ENCODE measurements at regions not wholly inside any gene's neighbourhood (a gene's known extent, or its start where the extent isn't known, plus 50 kb on each side); places are given as distances from the start of the nearest gene placed in this dataset.

DNA sequence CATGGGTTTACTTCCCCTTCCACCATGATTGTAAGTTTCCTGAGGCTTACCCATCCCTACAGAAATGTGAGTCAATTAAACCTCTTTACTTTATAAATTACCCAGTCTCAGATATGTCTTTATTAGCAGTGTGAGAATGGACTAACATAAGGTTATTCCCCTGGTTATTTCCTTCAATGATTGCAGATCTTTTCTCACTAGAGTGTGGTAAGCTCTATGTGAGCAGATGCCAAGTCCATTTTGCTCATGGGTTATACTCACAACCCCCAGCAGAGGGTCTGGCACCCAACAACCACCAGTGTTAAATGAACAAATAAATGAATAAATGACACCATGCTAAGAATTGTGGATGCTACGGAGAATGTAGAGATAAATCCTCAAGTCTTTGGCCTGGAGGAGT, 472.8 kb downstream of the LIG4 start:
- Mint-ChIP-seq H3K4me1 (no peaks in the 10 kb centered on the region), H3K4me3 (no peak overlapping the region), H3K27ac (no peak overlapping the region), H3K27me3 (no peaks in the 10 kb centered on the region), H3K9me3 (peaks cover 0 to 5% (median 0%) of the 10 kb centered on the region in 7 donors), H3K36me3 (no peaks in the 10 kb centered on the region)
- no peak for ATAC-seq (ENCODE audit: low read depth in 2 of 2)
- DNase-seq, result no peak

DNA sequence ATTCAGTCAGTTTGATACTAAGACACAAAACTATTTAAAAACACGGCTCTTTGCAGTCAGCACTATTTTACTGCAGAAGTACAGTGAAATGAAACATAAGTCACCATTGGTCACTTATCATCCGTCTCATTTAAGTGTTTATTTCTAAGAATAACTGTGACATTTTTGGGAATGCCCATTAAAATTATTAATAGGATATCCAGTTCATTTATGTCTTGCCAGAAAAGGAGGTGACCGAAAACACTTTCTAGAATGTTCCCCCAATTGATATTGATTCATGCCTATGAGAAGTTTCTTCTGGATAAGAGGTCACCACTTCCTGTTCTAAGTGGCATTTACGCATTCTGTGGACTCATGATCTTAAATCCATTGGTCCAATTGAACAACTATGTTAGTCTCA, 477.3 kb downstream of the LIG4 start:
- H3K4me3 Mint-ChIP-seq, result no peak overlapping the region
- H3K27me3 Mint-ChIP-seq, result no peaks in the 10 kb centered on the region
- ATAC-seq (ENCODE audit: low read depth in 2 of 2) (no peak), DNase-seq (no peak)
- no peaks in the 10 kb centered on the region for H3K4me1 Mint-ChIP-seq
- no peak overlapping the region for H3K27ac Mint-ChIP-seq
- H3K36me3 Mint-ChIP-seq, result no peaks in the 10 kb centered on the region
- peaks cover 0 to 8% (median 0%) of the 10 kb centered on the region in 7 donors for H3K9me3 Mint-ChIP-seq

DNA sequence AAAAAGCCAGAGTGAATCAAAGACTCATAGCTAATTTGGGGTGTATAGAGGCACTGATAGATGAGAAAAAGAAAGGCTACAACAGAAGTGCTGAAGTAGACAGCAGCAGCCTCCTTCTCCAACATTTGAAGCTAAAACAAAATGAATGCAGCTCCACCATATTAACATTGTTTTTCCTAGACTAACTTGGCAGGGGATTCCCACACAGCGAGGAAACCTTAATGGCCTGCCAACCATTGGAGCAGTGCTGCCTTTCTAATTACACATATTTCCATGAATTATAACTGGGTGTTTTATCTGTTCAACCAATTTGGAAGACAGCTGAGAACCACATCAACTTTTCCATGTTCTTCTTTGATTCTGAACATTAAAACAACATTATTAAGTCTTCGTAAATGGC, 478.6 kb downstream of the LIG4 start:
- Mint-ChIP-seq H3K9me3 (peaks cover 0 to 8% (median 0%) of the 10 kb centered on the region in 7 donors), H3K27ac (no peak overlapping the region), H3K36me3 (no peaks in the 10 kb centered on the region)

DNA sequence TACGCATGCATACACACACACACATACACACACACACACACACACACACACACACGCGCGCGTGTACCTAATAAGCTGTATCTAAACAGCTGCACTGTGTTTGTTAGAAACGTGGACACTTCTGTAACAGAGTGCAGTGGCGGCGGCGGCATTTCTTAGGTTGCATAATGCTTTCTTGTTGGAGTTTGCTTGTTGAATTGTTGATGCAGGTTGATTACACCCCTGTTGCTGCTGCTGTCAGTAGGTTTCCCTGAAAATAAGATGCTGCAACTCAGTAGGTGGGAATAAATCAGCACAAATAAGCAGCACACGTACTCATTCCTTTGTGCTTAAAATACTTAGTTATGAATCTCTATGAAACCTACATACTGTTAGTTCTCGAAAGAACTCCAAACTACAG, 479.2 kb downstream of the LIG4 start:
- H3K27ac Mint-ChIP-seq, result no peak overlapping the region
- no peak for ATAC-seq (ENCODE audit: low read depth in 2 of 2)
- no peaks in the 10 kb centered on the region for H3K27me3 Mint-ChIP-seq
- no peaks in the 10 kb centered on the region for H3K4me1 Mint-ChIP-seq
- no peak overlapping the region for H3K4me3 Mint-ChIP-seq
- H3K9me3 Mint-ChIP-seq, result peaks cover 0 to 7% (median 0%) of the 10 kb centered on the region in 7 donors
- DNase-seq, result no peak
- H3K36me3 Mint-ChIP-seq, result no peaks in the 10 kb centered on the region

More for the DNA sequence above, 478.6 kb downstream of the LIG4 start:
- H3K27me3 Mint-ChIP-seq, result no peaks in the 10 kb centered on the region
- ATAC-seq (ENCODE audit: low read depth in 2 of 2), result no peak
- no peak overlapping the region for H3K4me3 Mint-ChIP-seq
- no peaks in the 10 kb centered on the region for H3K4me1 Mint-ChIP-seq
- DNase-seq, result no peak

DNA sequence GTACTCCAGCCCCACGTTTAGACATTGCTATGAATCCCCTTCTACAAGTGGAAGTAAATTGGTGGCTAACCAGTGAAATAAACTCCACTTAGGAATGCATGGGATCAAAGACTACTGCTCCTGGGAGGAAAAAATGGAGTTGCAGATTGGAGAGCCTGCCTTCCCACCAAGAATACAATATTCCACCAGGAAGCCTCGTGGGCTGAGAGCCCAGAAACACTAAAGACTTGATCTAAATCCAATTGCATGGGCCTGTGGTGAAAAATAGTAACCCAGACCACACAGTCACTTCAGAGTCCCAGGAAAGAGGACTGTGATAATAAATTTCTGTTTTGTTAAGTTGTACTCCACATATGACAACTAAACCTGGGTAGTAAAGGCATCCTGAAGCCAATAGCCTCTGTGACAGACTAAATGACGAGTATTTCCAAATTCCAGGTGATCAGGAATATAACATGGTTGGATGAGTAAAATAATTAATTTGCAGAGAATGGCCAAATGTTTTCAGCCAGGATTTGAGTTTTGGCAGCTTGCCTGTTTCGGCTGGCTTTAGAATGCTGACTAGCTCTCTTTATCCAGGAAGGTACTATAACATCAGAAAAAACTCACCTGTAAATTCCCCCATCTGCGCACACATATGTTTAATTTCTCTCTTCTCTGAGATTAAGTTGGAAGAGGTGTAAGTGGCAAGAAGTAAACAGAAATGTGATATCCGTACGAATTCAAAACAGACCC, 480.3 kb downstream of the LIG4 start:
- Mint-ChIP-seq H3K9me3 (peaks cover 0 to 6% (median 1%) of the 10 kb centered on the region in 7 donors), H3K4me3 (no peak overlapping the region), H3K27me3 (no peaks in the 10 kb centered on the region), H3K27ac (no peak overlapping the region), H3K36me3 (no peaks in the 10 kb centered on the region), H3K4me1 (no peaks in the 10 kb centered on the region)
- no peak for DNase-seq
- no peak for ATAC-seq (ENCODE audit: low read depth in 2 of 2)

DNA sequence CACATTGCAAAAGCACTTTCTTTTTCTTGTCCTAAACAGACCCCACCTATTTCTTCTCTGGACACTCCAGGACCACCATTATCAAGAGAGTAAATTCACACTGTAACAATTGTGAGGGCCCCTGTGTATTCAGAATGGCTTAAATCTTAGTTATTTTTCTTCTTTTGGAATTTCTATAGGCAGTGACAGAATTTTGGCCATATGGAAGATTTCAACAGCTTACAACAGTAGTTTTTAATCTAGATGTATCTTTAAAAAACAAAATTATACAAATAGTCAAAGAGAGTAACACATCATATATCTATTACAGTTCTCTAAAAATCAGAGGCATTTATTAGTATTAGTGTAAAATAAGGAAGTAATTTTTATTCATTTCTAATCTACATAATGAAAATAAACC, 482.1 kb downstream of the LIG4 start:
- ATAC-seq (ENCODE audit: low read depth in 2 of 2) (no peak), DNase-seq (no peak)
- Mint-ChIP-seq H3K36me3 (no peaks in the 10 kb centered on the region), H3K4me3 (no peak overlapping the region), H3K27me3 (no peaks in the 10 kb centered on the region), H3K9me3 (peaks cover 0 to 6% (median 1%) of the 10 kb centered on the region in 7 donors), H3K27ac (no peak overlapping the region), H3K4me1 (no peaks in the 10 kb centered on the region)

DNA sequence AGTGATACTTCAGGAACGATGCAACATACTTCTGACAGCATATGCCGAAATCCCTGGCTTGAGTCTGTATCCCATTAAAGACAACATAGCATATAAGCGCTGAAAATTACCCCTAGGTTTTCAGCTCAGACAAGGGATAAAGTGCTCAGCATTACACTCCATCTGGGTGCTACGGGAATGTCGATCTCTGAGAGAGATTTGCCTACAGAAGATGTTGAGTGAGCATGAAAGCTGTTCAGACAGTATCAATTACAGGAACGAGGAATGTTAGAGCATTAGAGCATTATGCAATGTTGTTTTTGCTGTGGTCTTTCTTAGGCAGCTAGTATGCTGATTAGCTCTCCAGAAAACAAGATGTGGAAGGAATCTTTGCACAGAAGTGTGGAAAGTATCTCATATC, 484.5 kb downstream of the LIG4 start:
- Mint-ChIP-seq H3K4me1 (no peaks in the 10 kb centered on the region), H3K27ac (no peak overlapping the region), H3K27me3 (no peaks in the 10 kb centered on the region), H3K4me3 (no peak overlapping the region), H3K36me3 (no peaks in the 10 kb centered on the region), H3K9me3 (peaks cover 0 to 6% (median 3%) of the 10 kb centered on the region in 7 donors)
- ATAC-seq (ENCODE audit: low read depth in 2 of 2) (no peak), DNase-seq (no peak)

DNA sequence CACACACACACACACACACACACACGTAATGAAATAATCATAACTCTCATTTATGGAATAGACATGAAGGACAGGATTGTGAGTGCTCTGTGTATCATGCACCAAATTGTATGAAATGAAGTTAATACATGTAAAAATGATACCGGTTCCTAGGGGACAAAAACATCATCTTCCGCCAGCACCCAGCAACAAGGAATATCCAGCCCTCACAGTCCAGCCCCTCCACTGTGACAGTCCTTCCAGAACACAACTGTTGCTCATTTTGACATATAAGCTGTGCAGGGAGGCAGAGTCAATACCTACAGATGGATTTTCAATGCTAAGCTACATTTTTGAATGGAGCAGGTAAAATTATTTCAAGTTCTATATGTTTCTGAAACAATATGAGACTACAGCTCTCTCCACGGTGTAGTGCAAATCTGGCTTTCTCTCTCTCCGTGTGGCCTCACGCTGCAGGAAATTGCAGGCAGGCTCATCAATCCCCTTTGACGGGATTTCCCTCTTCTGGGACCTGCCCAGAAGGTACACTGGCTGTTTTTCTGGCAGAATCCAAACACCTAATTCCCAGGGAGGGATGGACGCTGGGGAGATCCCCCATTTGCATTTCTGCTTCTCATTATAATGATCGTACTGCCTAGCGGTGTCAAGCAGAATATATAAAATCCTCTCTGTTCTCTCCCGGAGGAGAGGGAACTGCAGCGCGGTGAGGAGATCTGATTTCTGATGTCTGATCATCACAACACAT, 494.0 kb downstream of the LIG4 start:
- no peak for ATAC-seq (ENCODE audit: low read depth in 2 of 2)
- Mint-ChIP-seq H3K4me3 (no peak overlapping the region), H3K27ac (peak overlapping the region in 1 of 6 donors; percentile 25), H3K27me3 (no peaks in the 10 kb centered on the region), H3K36me3 (no peaks in the 10 kb centered on the region), H3K9me3 (peaks cover 2 to 10% (median 7%) of the 10 kb centered on the region in 7 donors), H3K4me1 (no peaks in the 10 kb centered on the region)
- DNase-seq, result no peak

DNA sequence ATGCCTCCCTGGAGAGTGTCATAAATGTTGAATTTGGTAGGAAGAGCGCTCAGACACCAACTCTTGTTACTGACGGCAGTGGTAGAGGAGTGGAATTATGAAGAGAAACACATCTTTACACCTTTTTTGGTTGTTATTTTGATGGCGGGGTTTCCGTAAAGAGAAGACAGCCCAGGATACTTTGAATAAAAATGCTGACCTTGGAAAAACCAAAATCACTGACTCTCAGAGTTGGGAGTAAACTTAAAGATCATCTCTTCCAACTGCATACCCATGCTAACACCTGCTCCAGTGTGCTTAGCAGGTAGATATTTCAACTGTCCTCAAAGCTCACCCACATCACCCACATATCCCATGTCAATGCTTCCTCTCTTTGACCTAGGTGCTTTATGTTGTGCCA, 498.6 kb downstream of the LIG4 start:
- H3K27me3 Mint-ChIP-seq, result no peaks in the 10 kb centered on the region
- H3K36me3 Mint-ChIP-seq, result no peaks in the 10 kb centered on the region
- H3K4me3 Mint-ChIP-seq, result no peak overlapping the region
- no peak overlapping the region for H3K27ac Mint-ChIP-seq
- DNase-seq (no peak), ATAC-seq (ENCODE audit: low read depth in 2 of 2) (no peak)
- H3K9me3 Mint-ChIP-seq, result peaks cover 0 to 10% (median 3%) of the 10 kb centered on the region in 7 donors
- no peaks in the 10 kb centered on the region for H3K4me1 Mint-ChIP-seq

DNA sequence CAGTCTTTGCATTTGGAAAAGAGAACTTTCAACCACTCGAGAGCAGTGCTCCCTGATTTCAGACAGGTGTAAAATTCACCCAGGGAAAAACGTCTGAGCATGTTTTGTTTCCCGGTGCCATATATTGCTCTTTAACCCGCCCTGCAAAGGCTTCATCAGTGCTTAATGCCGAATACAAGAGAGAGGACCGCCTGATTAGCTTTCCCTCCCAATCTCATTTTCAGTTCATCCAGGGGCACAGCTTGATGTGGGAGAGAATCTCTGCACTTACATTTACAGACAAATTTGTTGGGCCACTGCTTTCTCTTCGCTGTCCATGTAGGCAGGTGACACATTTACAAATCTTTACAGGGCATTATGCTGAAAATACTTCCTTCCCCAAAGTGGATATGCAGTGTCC, 499.1 kb downstream of the LIG4 start:
- no peaks in the 10 kb centered on the region for H3K27me3 Mint-ChIP-seq
- H3K36me3 Mint-ChIP-seq, result no peaks in the 10 kb centered on the region
- no peak overlapping the region for H3K4me3 Mint-ChIP-seq
- DNase-seq, result no peak
- no peak overlapping the region for H3K27ac Mint-ChIP-seq
- H3K9me3 Mint-ChIP-seq, result peaks cover 0 to 10% (median 3%) of the 10 kb centered on the region in 7 donors
- no peak for ATAC-seq (ENCODE audit: low read depth in 2 of 2)
- H3K4me1 Mint-ChIP-seq, result no peaks in the 10 kb centered on the region

DNA sequence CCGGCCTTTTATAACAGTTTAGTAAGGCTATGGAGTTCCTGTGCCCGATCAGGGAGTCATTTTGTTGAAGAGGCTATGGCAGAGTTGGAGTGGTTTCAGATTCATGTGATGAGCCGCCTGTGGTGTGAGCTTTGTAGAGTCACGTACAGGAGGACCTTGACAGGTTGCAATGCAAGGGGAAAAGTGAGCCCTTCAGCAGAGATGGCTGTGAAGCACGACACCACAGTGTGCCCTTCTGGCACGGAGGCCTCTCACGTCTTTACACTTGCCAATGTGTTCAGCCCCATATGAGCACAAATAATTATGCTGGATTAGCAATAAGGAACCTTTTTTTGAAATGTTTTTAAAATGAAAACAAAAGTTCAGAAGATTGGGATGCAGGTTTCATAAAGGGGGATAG, 499.8 kb downstream of the LIG4 start:
- ATAC-seq (ENCODE audit: low read depth in 2 of 2) (no peak), DNase-seq (no peak)
- Mint-ChIP-seq H3K4me1 (no peaks in the 10 kb centered on the region), H3K9me3 (peaks cover 0 to 10% (median 3%) of the 10 kb centered on the region in 7 donors), H3K27ac (peak overlapping the region in 1 of 6 donors; percentile 24), H3K4me3 (no peak overlapping the region), H3K36me3 (no peaks in the 10 kb centered on the region), H3K27me3 (no peaks in the 10 kb centered on the region)

DNA sequence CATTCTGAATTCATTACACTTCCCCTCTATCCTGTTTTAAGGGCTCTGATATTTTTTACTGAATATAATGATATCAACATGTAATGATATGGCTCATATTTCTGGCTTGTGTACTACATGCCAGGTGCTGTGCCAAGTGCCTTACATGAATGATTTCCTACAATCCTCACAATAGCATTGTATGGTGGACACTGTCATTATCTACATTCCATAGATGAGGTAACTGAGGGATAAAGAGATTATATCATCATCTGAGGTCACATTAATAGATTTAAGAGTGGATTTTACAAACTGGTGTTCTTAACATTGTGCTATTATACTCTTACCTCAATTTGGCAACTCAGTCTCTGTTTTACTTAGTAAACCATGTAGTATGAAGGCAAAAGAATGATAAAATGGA, 502.0 kb downstream of the LIG4 start:
- H3K9me3 Mint-ChIP-seq, result peaks cover 0 to 5% (median 0%) of the 10 kb centered on the region in 7 donors
- no peaks in the 10 kb centered on the region for H3K36me3 Mint-ChIP-seq
- H3K27me3 Mint-ChIP-seq, result no peaks in the 10 kb centered on the region
- DNase-seq (no peak), ATAC-seq (ENCODE audit: low read depth in 2 of 2) (no peak)
- H3K4me1 Mint-ChIP-seq, result no peaks in the 10 kb centered on the region
- no peak overlapping the region for H3K27ac Mint-ChIP-seq
- no peak overlapping the region for H3K4me3 Mint-ChIP-seq

DNA sequence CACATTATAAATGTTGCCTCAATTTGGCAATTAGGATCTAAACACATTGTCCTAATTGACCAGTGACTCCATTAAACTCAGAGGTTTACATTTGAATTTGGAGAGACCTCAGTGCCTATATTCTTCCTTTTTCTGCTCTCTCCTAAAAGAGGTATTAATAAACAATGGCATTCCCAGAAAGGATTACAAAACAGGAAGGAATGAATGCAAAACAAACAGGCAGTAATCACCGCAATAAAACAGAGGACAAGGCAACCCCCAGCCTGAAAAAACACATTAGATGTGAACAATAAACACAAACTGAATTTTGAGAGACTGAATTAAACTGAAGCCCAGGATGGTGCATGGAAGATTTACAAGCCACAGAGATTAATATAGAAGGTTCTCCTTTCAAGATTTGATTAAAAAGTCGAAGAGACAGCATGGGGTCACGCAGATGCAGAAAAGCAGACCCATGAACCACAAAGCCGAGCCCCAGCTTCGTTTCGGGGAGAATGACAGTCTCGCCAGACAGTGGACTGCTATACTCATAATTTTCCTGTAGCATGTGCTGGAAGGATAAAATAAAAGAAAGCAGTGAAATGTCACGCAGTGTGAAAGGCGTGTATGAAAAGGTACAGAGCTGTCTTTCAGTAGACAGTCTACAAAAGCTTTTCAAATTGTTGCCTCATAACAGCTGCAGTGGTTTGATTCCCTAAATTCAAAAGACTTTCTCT, 503.0 kb downstream of the LIG4 start:
- H3K4me3 Mint-ChIP-seq, result no peak overlapping the region
- no peak overlapping the region for H3K27ac Mint-ChIP-seq
- H3K27me3 Mint-ChIP-seq, result no peaks in the 10 kb centered on the region
- no peak for ATAC-seq (ENCODE audit: low read depth in 2 of 2)
- H3K9me3 Mint-ChIP-seq, result peaks cover 0 to 4% (median 0%) of the 10 kb centered on the region in 7 donors
- DNase-seq, result no peak
- no peaks in the 10 kb centered on the region for H3K36me3 Mint-ChIP-seq
- no peaks in the 10 kb centered on the region for H3K4me1 Mint-ChIP-seq

DNA sequence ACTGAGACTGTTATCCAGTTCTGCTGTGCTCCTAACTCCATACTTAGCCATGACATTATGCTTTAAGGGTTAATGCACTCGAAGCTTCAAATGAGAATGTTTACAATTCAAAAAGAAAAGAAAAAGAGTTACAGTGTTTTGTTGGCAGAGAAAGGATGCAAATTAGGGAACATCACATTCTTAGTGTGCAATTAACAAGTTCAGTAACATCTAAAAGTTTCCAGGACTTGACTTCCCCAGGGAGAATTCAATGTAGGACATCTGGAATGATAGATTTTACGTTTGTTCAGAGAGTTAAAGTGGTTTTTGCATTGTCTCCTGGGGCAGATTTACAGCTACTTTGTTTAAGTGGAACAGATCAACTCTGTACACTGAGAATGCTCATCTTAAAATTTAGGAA, 525.2 kb downstream of the LIG4 start:
- ATAC-seq (ENCODE audit: low read depth in 2 of 2) (no peak), DNase-seq (no peak)
- no peak overlapping the region for H3K27ac Mint-ChIP-seq
- no peak overlapping the region for H3K4me3 Mint-ChIP-seq
- no peaks in the 10 kb centered on the region for H3K4me1 Mint-ChIP-seq
- peaks cover 1 to 9% (median 4%) of the 10 kb centered on the region in 7 donors for H3K9me3 Mint-ChIP-seq
- no peaks in the 10 kb centered on the region for H3K27me3 Mint-ChIP-seq
- no peaks in the 10 kb centered on the region for H3K36me3 Mint-ChIP-seq
